ENCODE measurements at regions not wholly inside any gene's neighbourhood (a gene's known extent, or its start where the extent isn't known, plus 50 kb on each side); places are given as distances from the start of the nearest gene placed in this dataset.
"Not testable (repeated sequence)": the region's sequence is repeated elsewhere in the genome, so short reads cannot be mapped to it uniquely, and the experiment has no call there.

GRCh38 chr15:92806171-92806570, 94.0 kb upstream of the CHD2 start:
- not testable (repeated sequence) for DNase-seq

DNA sequence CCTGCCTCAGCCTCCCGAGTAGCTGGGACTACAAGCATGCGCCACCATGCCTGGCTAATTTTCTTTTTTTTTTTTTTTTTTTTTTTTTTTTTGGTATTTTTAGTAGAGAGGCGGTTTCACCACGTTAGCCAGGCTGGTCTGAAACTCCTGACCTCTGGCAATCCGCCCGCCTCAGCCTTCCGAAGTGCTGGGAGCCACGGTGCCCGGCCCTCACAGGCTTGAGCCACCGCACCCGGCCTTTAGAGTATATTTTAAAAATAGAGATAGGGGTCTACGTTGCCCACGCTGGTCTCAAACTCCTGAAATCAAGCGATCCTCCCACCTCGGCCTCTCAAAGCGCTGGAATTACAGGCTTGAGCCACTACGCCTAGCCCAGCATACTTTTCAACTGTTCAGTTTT, 93.4 kb upstream of the CHD2 start:
- DNase-seq = no peak

DNA sequence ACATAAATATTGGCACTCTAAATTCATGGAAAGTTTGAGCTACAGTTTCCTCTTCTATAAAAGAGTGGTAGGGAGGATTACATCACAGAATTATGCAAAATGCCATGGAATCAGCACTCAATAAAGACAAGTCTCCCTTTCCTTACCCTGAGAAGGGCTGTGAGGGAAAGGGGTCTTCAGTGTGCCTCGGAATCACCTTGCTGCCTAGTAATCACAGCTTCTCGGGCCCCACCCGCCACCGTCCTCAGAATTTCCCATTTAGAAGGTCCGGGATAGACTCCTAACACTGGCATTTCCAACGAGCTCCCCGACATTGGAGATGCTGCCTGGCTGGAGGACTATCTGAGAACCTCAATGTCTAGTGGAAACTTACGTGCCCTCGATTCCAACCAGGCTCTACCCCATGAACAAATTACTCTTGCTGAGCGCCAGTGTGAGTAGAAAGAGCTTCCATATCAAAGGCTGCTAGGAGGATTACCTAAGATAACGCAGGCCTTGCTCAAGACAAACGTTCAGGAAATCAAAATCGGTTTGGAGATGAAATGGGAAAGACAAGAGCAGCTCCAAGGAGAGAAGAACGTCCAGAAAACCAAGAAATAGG, 92.1 kb upstream of the CHD2 start:
- peak; percentile 70 for DNase-seq

DNA sequence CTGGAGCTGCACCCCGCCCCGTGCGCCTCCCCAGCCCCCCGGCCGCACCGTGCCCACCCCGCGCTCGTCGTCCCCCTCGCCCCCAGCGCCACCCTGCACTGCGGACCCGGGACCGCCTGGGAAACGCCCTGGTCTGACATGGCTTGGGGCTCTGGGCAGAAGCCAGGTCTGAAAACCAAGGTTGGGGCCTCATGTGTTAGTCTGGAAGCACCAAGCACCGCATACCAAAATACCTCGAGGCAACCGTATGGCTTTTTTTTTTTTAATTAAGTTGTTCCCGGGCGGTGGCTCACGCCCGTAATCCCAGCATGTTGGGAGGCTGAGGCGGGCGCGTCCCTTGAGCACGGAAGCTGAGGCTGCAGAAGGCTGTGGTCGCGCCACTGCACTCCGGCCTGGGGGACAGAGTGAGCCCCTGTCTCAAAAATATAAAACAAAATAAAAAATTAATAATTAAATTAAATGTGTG, 91.5 kb upstream of the CHD2 start:
- no peak for DNase-seq

DNA sequence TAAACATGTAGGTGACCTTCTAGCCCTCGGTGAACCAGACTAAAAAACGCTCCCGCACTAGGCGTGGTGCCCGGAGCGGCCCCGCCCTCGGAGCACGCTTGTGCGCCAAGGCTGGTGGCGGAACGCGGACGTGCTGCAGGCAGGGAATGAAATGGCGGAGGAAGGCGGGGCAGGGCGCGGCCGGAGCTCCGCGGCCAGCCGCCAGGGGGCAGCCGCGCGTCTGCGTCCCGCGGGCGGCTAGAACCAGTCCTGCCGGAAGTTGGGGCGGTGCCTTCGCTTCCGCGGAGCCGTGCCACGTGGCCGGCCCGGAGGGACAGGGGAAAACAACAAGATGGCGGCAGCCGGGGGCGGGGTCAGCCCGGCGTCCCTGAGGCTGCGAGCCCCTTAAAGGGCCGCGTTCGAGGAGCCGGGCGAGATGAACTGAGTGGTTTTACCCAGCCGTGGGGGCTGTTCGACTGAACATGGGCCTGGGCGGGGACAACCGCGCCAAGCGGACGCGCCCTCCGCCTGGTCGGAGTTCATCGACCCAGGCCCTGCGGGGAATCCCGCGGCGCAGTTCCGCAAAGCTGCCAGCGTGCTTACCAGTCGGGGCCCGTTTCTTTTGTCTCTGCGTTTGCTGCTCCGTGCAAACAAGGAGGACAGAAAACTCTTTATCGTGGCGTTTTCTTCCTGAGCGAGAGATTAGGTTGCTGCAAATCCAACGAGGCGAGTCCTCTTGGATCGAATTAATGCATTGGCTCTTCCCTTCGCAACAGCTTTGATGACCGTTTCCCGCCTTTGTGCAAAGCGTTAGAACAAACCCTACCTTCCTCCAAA, 90.9 kb upstream of the CHD2 start:
- peak; percentile 100 for DNase-seq

DNA sequence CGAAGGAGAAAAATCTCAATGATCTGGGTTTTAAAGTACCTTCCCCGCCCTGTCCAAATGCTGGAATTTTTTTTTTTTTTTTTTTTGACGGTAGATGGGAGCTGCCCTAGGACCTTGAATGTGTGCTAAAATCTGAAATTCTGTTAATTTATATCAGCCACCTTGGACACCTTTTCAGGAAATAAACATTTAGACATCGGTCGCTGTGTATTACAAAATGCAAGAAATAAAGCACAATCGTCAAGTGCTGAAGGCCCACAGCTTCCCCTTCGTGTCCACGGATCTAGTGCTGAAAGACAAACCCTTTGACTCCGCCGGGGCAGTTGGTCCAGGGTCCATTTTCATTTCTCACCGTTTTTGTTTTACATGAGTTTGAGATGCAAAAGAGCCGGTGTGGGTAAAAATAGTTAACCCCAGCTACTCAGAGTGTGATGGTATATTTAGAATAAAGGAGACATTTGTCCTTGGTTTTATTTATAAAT, 90.2 kb upstream of the CHD2 start:
- DNase-seq = peak; percentile 72

- peak; percentile 74 for DNase-seq
These were observed 89.5 kb upstream of the CHD2 start for GRCh38 chr15:92810418-92811138.

DNA sequence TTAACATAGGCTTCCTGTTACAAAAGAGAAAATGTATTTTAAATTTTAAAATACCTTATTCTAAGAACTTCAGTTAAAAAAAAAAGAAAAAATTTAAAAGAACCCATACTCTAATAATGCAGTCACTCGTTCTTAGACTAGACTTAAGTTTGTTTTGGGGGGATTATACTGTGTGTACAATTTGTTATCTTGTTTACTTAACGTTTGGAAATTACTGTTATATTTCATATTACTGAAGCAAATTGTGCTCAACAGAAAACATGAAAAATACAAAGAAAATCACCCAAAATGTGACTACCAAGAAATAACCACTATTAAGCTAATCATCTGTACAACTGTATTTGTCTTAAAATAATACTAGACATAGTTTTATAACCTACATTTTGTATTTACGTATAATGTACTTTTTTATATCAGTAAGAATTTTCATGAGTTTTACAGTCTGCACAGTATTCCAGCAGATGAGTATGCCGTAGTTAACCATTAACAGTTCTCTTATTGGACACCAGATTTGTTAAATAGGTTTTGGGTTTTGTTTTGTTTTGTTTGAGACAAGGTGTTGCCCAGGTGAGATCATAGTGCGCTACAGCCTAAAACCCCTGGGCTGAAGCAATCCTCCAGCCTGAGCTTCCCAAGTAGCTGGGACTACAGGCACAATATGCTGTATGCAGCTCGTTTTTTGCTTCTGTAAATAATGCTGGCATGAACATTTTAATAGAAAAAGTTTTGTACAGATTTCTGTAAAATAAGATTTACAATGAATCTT, 88.8 kb upstream of the CHD2 start:
- no peak for DNase-seq

GRCh38 chr15:92812271-92812670, 87.9 kb upstream of the CHD2 start:
- DNase-seq = no peak

DNA sequence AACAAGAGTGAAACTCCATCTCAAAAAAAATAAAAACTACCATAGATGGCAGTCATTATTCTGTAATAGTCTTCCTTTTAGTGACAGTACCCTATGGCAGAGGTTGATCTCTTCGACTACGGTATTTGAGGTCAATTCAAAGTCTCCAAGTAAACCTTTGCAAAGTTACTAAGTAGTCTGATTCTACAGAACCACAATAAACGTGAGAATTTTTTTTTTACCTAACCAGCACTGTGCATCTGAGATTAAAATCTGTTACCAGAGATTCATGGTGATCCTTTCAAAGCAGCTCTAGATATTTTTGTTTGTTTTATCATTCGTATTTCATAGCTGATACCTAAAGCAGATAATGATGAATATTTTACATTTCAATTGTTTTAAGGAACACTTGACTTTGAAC, 86.6 kb upstream of the CHD2 start:
- no peak for DNase-seq

- DNase-seq = no peak
These were observed 82.7 kb upstream of the CHD2 start for GRCh38 chr15:92817339-92817886.

DNA sequence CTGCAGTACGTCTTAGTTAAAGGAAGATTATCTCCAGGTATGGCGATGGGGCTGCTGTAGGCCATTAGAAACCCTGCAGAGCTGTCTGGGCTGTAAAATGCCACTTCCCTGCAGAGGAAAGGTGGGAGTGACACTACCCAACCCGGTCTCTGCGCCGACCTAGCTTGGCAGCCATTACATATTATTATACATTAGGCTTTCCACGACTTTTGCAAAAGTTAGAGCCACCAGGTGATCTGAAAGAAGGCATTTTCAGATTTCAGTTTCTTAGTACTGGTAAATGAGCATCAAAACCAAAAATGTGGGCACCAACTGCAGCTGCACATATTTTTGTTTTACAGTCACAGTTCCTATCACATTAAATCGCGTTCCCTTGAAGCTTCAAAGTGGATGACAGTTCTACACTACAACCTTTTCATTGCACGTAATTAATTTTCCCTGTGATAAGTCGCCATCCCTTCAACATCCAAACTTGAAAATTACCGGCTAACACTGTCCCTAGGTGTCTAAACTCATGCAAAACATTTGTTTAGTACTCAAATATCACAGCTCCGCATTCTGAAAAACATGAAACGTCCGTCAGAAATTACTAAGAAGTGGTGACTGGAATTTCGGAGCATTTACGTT, 81.4 kb upstream of the CHD2 start:
- DNase-seq = no peak

DNA sequence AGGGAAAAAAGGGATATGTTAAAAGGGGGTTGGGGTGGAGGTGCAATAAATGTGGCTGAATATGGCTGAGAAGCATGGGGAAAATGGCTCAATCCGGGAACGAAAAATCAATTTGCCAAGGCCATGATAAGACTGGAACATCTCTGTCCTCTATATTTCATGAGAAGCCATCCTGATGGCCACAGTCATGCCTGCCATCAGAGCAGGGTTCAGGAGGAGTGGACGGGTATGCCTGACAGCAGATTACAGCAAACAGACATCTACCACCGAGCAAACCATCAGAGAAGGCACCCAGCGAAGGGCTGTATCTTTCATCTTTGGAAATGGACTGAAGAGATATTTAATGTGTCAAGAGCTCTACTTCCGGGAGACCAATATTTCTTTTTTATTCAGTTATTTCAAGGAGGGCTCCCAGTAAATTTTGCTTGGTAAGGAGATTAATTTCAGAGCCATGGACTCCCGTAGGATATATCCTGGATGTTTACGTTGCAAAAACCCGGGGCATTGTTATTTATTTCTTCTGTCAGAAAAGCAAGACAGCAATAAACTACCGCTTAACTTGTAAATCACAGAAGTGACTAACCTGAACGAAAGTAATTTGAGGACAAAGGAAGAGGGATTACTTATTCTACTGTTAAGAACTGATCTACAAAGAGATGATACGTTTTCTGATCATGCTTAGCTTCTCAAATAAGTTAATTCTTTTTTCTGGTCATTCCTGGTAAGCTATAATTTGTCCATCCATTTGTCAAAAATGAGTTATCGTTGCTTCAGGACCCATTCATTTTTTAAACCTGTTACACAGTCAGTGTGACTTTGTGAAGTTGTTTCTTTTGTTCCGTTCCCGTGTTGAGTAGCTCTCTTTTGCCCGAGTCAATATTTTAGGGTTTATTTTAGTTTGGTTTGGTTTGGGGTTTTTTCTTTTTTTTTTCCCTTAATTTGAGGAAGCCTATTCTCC, 80.6 kb upstream of the CHD2 start:
- no peak for DNase-seq

- peak; percentile 95 for DNase-seq
These were observed 79.7 kb upstream of the CHD2 start for GRCh38 chr15:92820236-92821021.

DNA sequence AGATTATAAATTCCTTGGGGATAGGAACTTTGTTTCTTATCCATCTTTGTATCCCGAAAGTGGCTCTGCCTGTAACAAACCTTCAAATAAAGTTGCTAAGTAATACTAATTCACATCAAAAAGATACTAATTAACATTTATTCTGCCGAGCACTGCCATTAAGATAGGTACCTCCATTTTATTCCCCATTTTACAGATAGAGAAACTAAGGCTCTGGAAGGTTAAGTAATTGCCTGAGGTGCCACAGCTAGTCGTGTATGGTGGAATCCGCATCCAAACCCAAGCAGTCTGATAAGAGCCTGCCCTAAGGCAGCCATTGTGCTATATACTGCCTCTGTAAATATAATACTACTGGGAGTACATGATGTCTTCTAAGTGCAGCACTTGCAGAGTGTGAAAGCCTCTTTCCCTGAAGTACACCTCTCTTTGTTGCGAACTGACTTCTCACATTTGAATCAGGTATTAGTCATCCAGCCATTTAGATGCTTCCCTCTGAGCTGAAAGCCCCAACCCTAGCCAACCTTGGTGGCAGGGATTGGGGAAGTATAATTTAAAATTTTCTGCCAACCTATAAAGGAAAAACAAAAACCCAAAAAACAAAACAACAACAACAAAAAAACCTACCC, 78.5 kb upstream of the CHD2 start:
- no peak for DNase-seq

DNA sequence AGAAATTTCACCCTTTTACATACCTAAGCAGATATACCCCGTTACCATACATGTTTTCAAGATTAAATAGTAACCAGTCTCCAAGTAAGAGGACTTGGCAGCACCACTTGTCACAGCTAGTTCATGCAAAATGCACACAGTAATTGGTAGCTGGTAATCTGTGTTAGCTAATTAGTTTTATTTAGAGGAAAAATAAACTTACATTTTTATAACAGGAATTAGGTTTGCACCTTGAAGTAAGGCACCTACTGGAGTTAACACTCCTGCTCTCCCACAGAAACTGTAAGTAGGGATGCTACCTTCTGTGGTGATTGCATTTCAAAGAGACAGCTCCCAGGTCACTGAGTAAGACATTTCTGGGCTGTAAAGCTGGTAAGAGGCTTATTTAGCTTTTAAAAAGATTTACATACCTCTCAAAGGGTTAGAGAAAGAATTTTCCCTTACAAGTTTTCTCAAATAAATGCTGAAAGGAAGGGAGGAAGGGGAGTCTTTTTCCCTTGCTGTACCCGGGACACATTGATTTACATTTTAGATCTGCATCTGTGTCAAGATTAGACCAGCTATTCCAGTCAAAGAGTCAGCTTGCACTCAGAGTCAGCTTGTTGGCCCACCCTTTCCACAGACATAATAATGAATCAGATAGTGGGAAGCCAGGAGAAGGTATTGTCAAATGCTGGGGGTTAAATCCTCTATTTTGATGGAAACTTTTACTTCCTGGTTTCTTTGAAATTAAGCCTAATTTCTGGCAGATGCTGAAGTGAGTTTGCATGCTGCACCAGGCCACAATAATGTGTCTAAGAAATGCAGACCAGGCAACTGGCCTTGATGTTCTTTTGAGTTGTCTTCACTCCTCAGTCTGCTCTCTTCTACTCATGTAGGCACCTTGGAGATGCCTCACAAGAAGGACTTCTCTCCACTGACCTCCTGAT, 77.6 kb upstream of the CHD2 start:
- no peak for DNase-seq

GRCh38 chr15:92825985-92826384, 74.1 kb upstream of the CHD2 start:
- no peak for DNase-seq

DNA sequence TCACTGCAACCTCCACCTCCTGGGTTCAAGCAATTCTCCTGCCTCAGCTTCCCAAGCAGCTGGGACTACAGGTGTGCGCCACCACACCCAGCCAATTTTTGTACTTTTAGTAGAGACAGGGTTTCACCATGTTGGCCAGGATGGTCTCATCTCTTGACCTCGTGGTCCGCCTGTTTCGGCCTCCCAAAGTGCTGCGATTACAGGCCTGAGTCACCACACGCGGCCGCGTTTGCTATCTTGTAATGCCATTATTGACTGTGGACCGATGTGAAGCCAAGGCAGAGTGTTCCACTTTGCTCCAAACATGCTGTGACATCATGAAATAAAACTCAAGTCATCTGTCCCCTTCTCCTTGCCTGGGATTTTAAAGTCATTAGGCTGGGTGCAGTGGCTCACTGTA, 72.1 kb upstream of the CHD2 start:
- DNase-seq = not testable (repeated sequence)

Data from activated effector memory CD4-positive, alpha-beta T cell treated with anti-CD3 and anti-CD28 coated beads, Interleukin-2, amount 50 U/mL, for 16 hours (primary cell).